HG03139 (cell line): ENCODE measurements at regions not wholly inside any gene's neighbourhood (a gene's known extent, or its start where the extent isn't known, plus 50 kb on each side); places are given as distances from the start of the nearest gene placed in this dataset.

ENCODE experiments used
- ATAC-seq: cut with Tn5 transposase; IDR thresholded peaks from one replicate; pipeline ENCODE4 v1.9.1; 2021; ENCODE audit not compliant: unreplicated experiment

DNA sequence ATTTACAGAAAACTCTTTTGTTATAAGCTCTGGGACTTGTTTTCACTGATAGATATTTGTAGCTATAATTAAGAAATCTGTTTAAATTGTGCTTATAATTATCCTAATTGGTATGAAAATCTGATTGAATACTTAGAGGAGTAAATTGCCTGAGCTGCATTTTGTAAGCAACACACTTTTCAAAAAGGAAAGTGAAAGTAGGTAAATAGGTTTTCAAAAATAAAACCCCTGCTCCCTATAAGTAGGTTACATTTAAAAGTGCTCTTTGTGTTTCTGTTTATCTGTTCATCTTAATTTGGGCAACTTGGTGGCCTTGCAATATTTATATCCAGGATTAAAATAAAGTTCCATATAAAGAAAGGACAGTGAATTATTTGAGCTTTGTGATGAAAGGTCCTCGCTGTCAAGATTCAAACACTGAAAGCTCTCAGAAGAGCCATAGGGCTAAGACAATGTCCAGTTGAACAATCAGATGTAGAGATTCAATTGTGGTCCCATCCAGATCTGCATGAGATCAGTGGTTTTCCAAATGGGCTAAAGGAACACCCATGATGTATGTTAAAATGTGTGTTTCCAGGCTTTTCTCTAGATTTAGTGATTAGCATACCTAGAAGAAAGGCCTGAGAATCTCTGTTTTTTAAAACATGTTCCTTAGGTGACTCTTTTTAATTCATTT lies 371.6 kb downstream of the RPRM start:
- no peak for ATAC-seq

DNA sequence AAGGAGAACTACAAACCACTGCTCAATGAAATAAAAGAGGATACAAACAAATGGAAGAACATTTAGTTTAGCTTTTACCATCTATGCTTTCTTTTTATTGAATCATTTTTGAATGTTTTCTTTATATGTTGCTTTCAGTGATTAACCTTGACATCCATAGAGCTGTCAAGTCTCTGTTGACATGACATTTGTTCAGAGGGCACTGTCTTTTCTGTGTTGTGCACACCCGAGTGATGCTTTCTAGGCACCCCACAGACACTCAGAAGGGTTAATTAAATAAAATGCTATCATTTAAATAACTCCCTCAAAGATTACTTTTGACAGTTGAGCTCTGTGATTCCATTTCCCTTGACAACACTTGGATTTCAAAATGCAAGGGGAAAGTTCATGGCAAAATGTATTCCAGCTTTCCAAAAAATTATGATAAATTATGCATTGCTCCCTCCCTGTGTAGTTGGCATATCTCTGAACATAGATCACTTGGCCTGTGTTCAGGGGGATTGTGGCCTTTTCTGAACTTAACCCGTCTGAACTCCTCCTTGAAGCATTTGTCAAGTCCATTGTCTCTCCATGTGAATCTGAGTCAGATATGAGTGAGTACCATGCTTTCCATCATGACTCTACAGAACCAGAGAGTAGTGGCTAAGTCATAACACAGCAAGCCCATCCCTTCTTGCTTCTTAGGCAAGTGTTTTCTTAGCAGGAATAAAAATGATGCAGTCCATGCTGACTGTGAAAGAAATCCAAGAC lies 372.6 kb downstream of the RPRM start:
- no peak for ATAC-seq

DNA sequence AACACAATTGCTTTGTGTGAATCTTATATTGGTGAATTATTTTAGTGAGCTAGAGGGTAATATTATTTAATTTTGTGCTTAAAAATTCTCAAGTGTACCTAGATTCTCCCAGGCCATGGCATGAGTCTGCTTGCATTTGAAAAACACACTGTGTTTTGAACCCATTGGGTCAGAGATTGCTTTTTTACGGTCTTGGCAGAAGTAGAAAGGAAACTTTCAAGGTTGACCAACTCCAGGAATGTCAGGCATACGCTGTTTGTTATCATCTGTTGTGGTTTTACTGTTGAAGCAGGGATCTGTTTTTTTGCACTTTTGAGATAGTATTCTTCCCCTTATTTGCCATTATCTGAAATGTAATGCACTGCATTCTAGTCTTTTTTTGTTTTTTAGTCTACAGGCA lies 377.4 kb downstream of the RPRM start:
- no peak for ATAC-seq

DNA sequence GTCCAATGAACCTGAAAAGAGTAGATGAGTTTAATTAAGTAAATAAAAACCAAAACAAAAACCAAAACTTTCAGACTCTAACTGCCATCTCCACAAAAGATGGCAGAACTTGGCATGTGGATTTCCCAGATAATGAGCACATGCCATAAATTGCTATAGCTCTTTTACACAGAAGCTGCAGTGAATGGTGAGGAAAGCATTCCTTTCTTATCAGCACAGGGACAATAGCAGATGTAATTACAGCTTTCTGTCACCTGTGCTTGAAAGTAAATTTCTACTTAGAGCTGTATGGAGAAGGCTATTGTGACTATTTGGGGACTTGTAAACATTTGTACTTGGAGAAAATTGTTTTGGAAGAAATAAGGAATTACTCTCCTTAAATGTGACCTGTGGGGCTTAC lies 378.4 kb downstream of the RPRM start:
- ATAC-seq = no peak

DNA sequence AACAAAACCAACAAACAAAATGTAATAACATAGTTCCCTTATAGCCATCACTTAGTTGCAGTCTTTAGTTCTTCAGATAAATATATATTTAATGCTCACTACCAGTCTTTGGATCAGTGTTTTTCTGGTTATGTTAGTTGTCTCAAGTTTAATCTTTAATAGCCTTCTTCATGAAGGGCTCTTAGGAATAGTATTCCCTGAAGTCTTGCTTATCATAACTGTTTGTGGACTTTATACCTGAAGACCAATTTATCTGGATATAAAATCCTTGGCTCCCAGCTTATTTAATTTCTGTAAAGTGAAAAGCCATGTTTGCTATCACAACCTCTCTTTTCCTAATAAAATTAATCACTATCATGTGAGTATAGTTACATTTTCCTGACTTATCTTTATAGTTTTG lies 379.7 kb downstream of the ARL6IP6 start:
- no peak for ATAC-seq

DNA sequence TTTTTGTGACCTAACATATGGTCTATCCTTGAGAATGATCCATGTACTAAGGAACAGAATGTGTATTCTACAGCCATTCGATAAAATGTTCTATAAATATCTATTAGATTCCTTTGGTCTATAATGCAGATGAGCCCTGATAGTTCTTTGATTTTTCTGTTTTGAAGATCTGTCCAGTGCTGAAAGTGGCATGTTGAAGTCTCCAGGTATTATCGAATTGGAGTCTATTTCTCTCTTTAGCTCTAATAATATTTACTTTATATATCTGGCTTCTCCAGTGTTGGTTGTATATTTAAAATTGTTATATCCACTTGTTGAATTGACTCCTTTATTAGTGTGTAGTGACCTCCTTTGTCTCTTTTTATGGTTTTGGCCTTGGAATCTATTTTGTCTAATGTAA lies 377.9 kb downstream of the ARL6IP6 start:
- no peak for ATAC-seq

GRCh38 chr2:153091344-153091743 lies 372.9 kb downstream of the ARL6IP6 start:
- ATAC-seq = no peak

GRCh38 chr2:153079315-153079714 lies 360.9 kb downstream of the ARL6IP6 start:
- ATAC-seq = no peak

GRCh38 chr2:153077311-153077710 lies 358.9 kb downstream of the ARL6IP6 start:
- ATAC-seq = no peak

DNA sequence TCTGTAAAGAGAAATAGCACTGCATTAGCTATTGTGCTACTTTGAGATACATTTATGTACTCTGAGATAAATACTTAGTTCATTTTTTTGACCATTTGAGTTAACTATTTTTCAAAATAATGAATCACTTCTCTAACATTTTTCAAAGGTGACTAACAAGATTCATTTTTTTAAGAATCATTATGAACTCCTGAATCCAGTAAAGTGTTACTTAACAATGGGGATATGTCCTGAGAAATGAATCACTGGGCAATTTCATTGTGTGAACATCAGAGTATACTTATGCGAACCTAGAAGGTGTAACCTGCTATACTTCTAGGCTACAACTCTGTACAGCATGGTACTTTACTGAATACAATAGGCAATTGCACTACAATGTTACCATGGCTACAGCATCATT lies 355.8 kb downstream of the ARL6IP6 start:
- ATAC-seq = no peak

DNA sequence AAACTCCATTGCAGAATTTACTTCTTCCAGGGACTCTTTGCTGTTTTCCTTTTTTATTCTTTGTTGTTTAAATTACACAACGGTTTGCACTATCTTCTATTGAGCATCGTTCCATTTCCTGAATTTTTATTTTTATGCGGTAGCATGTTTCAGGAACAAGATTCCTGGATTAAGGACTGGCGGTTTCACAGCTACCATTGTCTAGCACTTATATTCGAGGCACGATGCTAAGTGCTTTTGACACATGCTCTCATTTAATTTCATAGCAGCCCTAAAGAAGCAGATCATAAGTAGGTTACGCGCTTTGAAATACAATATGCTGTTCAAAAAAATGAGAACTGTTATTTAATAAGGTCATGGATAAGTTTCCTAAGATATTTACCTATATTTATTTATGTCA lies 354.4 kb downstream of the ARL6IP6 start:
- no peak for ATAC-seq

- ATAC-seq = no peak
Measured at GRCh38 chr2:153072077-153072476, 353.7 kb downstream of the ARL6IP6 start.

DNA sequence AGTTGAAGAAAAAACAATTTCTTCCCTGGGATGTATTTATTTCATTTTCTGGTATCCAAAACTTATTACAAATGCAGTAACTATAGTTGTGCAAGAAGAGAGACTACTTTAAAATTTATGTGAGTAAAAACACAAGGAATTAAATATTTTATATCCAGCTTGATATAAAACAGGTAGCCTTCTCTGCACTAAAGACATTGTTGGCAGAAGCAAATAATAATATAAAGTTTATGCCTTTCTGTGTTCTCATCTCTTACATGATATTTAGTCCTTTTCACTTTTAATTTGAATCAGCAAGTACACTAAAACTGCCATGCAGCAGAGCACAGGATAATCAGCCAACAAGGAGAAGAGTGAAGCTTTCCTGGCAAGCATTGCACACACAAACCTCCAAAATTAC lies 352.7 kb downstream of the ARL6IP6 start:
- ATAC-seq = no peak

DNA sequence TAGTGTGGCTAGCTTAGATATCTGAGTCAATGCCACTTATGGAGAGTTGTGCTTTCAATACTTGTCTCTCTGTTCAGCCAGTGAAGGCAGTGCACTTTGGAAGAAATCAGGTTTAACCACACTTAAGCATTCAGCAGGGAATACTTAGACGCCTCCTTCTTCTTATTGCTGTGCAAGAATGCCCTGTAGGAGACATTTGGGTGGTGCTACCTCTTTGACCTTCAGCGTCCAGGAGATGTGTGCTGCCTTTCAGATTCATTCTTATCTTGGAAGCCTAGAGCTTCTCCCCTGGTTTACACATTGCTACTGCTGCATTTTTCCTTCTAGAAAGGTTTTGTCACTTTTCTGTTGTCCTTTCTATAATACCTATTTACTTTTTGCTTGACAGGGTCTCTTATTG lies 350.5 kb downstream of the ARL6IP6 start:
- ATAC-seq = no peak

GRCh38 chr2:153068052-153068451 lies 349.6 kb downstream of the ARL6IP6 start:
- ATAC-seq = no peak

GRCh38 chr2:153059338-153060052 lies 341.1 kb downstream of the ARL6IP6 start:
- no peak for ATAC-seq

DNA sequence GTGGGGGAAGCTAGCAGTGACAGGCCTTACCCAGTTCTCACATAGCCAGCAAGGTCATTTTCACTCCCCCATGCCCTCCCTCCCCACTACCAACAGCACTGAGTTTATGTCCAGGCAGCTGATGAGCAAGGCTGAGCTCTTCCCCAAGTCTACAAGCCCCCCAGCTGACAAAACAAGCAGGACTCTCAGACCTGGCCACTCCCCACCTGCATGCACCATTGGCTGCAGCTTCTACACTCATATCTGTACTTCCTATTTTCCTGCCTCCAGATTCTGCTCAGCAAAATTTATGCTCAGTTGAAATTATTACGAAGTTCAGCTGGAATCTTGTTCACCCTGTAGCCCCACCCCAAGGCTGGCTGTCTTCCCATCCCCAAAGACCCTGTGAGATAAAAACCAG lies 339.3 kb downstream of the ARL6IP6 start:
- no peak for ATAC-seq

GRCh38 chr2:153055182-153055581 lies 336.8 kb downstream of the ARL6IP6 start:
- no peak for ATAC-seq

GRCh38 chr2:153052807-153053559 lies 334.6 kb downstream of the ARL6IP6 start:
- ATAC-seq = no peak

DNA sequence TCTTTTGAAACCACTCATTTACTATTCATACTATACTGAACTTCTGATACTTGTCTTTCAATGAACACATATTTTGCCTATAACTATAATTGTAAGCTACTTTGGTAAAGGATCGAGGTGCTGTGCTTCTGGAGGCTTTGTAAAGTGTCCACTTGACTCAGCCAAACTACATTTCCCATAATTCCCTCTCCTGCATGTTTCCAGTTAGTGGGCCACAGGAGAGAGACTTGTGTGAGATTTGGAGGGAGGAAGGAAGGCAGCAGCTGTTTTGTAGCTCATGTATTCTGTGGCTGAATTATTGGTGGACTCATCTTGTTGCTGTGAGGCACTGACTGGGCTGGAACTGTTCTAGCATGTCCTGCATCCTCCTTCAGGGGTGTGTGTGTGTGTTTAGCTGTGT lies 328.8 kb downstream of the ARL6IP6 start:
- no peak for ATAC-seq

GRCh38 chr2:153043385-153043784 lies 325.0 kb downstream of the ARL6IP6 start:
- ATAC-seq = no peak
